Thymus (tissue), 11 donors: ENCODE measurements at regions not wholly inside any gene's neighbourhood (a gene's known extent, or its start where the extent isn't known, plus 50 kb on each side); places are given as distances from the start of the nearest gene placed in this dataset.

Source experiments
- DNase-seq, 9 donors: peaks; one replicate each; pipeline ENCODE4 v3.0.0-alpha.2; 2013; ENCODE audit warnings: low spot score in 9 of 9, low read depth in 6 of 9, missing footprints in 1 of 9
- H3K27ac ChIP-seq, 2 donors: one replicate each; pipeline ENCODE4 v1.5.1; 2013; ENCODE audit warnings: control low read depth in 1 of 2, low read depth in 1 of 2, low read length in 1 of 2, mild to moderate bottlenecking in 1 of 2, moderate library complexity in 1 of 2
- H3K27me3 ChIP-seq, 2 donors: one replicate each; pipeline ENCODE4 v1.5.1; 2013; ENCODE audit warnings: low read length in 1 of 2; ENCODE audit not compliant: control insufficient read depth in 2 of 2, insufficient read depth in 1 of 2
- H3K36me3 ChIP-seq, 2 donors: one replicate each; pipeline ENCODE4 v1.5.1; 2013; ENCODE audit warnings: low read length in 1 of 2, mild to moderate bottlenecking in 1 of 2, moderate library complexity in 1 of 2; ENCODE audit not compliant: control insufficient read depth in 2 of 2, insufficient read depth in 2 of 2
- H3K4me1 ChIP-seq, 2 donors: one replicate each; pipeline ENCODE4 v1.5.1; 2013; ENCODE audit warnings: low read length in 2 of 2; ENCODE audit not compliant: control insufficient read depth in 2 of 2, insufficient read depth in 2 of 2
- H3K4me3 ChIP-seq, 2 donors: one replicate each; pipeline ENCODE4 v1.5.1; 2013; ENCODE audit warnings: low read length in 2 of 2, control low read depth in 1 of 2, mild to moderate bottlenecking in 1 of 2
- H3K9me3 ChIP-seq, 2 donors: one replicate each; pipeline ENCODE4 v1.5.1; 2013; ENCODE audit warnings: low read length in 1 of 2, mild to moderate bottlenecking in 1 of 2; ENCODE audit not compliant: control insufficient read depth in 2 of 2, insufficient read depth in 1 of 2
- WGBS: extraction: QIAGEN DNeasy Blood & Tissue Kit; methylation state at CpG from one replicate; pipeline ENCODE4 v1.1.7; 2013; 5-methylcytosine and 5-hydroxymethylcytosine counted together
- donor health status: healthy.

GRCh38 chr14:101364503-101365328, 196.6 kb upstream of the DIO3 start:
- no peak for DNase-seq
- H3K4me1 ChIP-seq, result peaks cover 0 to 6% of the 10 kb centered on the region in 2 donors
- no peak overlapping the region for H3K27ac ChIP-seq
- no peak overlapping the region for H3K4me3 ChIP-seq
- no peaks in the 10 kb centered on the region for H3K9me3 ChIP-seq
- peaks cover 0 to 25% of the 10 kb centered on the region in 2 donors for H3K27me3 ChIP-seq
- WGBS, result 73% methylated on average over 42 of the region's 42 CpGs
- no peaks in the 10 kb centered on the region for H3K36me3 ChIP-seq

GRCh38 chr14:101365329-101366158, 195.8 kb upstream of the DIO3 start:
- 93% methylated on average over 20 of the region's 20 CpGs for WGBS
- Histone ChIP-seq H3K27ac (no peak overlapping the region), H3K4me3 (no peak overlapping the region), H3K4me1 (peaks cover 0 to 1% of the 10 kb centered on the region in 2 donors), H3K27me3 (peaks cover 0 to 21% of the 10 kb centered on the region in 2 donors), H3K9me3 (no peaks in the 10 kb centered on the region), H3K36me3 (no peaks in the 10 kb centered on the region)
- no peak for DNase-seq

- DNase-seq, result no peak
- no peaks in the 10 kb centered on the region for H3K9me3 ChIP-seq
- peaks cover 0 to 16% of the 10 kb centered on the region in 2 donors for H3K27me3 ChIP-seq
- WGBS, result 88% methylated on average over 23 of the region's 23 CpGs
- H3K4me1 ChIP-seq, result no peaks in the 10 kb centered on the region
- no peaks in the 10 kb centered on the region for H3K36me3 ChIP-seq
- H3K27ac ChIP-seq, result no peak overlapping the region
- no peak overlapping the region for H3K4me3 ChIP-seq
These were observed 193.7 kb upstream of the DIO3 start for GRCh38 chr14:101367421-101368261.

GRCh38 chr14:101368629-101369028, 192.7 kb upstream of the DIO3 start:
- Histone ChIP-seq H3K4me3 (no peak overlapping the region), H3K4me1 (no peaks in the 10 kb centered on the region), H3K9me3 (no peaks in the 10 kb centered on the region), H3K27me3 (peaks cover 0 to 16% of the 10 kb centered on the region in 2 donors), H3K36me3 (no peaks in the 10 kb centered on the region), H3K27ac (no peak overlapping the region)
- 96% methylated on average over 6 of the region's 6 CpGs for WGBS
- DNase-seq, result no peak

- H3K4me3 ChIP-seq, result no peak overlapping the region
- no peak overlapping the region for H3K27ac ChIP-seq
- WGBS, result 97% methylated on average over 17 of the region's 17 CpGs
- peaks cover 0 to 11% of the 10 kb centered on the region in 2 donors for H3K27me3 ChIP-seq
- no peaks in the 10 kb centered on the region for H3K9me3 ChIP-seq
- no peaks in the 10 kb centered on the region for H3K36me3 ChIP-seq
- no peaks in the 10 kb centered on the region for H3K4me1 ChIP-seq
- no peak for DNase-seq
These were observed 191.9 kb upstream of the DIO3 start for GRCh38 chr14:101369194-101369915.

GRCh38 chr14:101369916-101370592, 191.2 kb upstream of the DIO3 start:
- no peaks in the 10 kb centered on the region for H3K36me3 ChIP-seq
- no peak overlapping the region for H3K27ac ChIP-seq
- H3K4me1 ChIP-seq, result no peaks in the 10 kb centered on the region
- no peak overlapping the region for H3K4me3 ChIP-seq
- H3K27me3 ChIP-seq, result peaks cover 0 to 4% of the 10 kb centered on the region in 2 donors
- no peak for DNase-seq
- WGBS, result 91% methylated on average over 19 of the region's 19 CpGs
- no peaks in the 10 kb centered on the region for H3K9me3 ChIP-seq

GRCh38 chr14:101370593-101371569, 190.4 kb upstream of the DIO3 start:
- H3K4me3 ChIP-seq, result no peak overlapping the region
- no peaks in the 10 kb centered on the region for H3K4me1 ChIP-seq
- no peak overlapping the region for H3K27ac ChIP-seq
- 92% methylated on average over 14 of the region's 14 CpGs for WGBS
- no peaks in the 10 kb centered on the region for H3K9me3 ChIP-seq
- H3K36me3 ChIP-seq, result no peaks in the 10 kb centered on the region
- no peak for DNase-seq
- no peaks in the 10 kb centered on the region for H3K27me3 ChIP-seq
